ENCODE measurements at regions not wholly inside any gene's neighbourhood (a gene's known extent, or its start where the extent isn't known, plus 50 kb on each side); places are given as distances from the start of the nearest gene placed in this dataset.

DNA sequence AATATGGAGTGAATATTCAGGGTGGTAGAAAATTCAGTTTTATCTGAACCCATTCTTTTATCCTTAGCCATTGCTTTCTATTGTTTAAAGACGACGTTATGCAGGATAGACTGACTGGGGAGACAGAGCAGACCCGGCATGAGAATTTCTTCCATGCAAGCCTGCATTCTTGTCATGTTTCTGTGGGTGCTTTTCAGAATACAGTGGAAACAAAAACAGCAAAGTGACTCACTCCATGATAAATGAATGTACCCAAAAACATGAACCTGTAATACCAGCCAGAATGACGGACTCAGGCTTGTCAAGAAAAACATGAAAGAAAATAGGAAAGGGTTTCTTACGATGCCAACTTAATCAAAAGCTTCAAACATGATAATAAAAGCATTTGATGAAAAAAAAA is 924.0 kb downstream of the EFNB2 start:
- WGBS, 2 donors, result 18 to 20% methylated on average over 5 of the region's 5 CpGs
- no peak overlapping the region for H3K4me3 ChIP-seq
- ATAC-seq, result no peak
- H3K9me3 ChIP-seq, result no peaks in the 10 kb centered on the region
- no peaks in the 10 kb centered on the region for H3K36me3 ChIP-seq (replicated peaks in 1 of 2; ENCODE audit: insufficient read depth in 1 of 2, low read depth in 2 of 2)
- no peak for TF ChIP-seq POLR2A (IDR thresholded peaks at IDR 0.05)
- TF ChIP-seq, protein P1, sequence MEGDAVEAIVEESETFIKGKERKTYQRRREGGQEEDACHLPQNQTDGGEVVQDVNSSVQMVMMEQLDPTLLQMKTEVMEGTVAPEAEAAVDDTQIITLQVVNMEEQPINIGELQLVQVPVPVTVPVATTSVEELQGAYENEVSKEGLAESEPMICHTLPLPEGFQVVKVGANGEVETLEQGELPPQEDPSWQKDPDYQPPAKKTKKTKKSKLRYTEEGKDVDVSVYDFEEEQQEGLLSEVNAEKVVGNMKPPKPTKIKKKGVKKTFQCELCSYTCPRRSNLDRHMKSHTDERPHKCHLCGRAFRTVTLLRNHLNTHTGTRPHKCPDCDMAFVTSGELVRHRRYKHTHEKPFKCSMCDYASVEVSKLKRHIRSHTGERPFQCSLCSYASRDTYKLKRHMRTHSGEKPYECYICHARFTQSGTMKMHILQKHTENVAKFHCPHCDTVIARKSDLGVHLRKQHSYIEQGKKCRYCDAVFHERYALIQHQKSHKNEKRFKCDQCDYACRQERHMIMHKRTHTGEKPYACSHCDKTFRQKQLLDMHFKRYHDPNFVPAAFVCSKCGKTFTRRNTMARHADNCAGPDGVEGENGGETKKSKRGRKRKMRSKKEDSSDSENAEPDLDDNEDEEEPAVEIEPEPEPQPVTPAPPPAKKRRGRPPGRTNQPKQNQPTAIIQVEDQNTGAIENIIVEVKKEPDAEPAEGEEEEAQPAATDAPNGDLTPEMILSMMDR (IDR thresholded peaks at IDR 0.05), result no peak
- H3K27me3 ChIP-seq, result no peaks in the 10 kb centered on the region
- DNase-seq, result no peak
- intact Hi-C loops (cut with DNase I), result no loop called here
- H3K4me1 ChIP-seq, result no peaks in the 10 kb centered on the region
- H3K27ac ChIP-seq, result no peak overlapping the region

DNA sequence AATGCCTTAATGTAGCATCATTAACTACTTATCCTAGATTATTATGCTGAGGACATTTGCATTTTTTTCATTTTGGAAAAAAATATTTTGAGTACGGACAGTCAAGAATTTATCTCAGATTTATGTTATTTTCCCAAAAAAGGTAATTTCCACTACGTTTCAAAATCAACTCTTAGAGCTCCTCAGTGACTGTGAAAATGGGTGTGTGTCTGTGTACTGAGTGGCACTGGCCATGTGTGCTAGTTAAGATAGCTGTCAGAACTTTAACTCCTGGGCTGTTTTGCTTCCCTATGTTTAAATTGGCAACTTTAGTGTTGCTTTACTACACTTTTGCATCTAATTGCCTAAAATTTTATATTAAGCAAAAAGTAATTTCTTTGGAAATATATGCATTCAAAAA is 927.4 kb downstream of the EFNB2 start:
- 43 to 47% methylated on average over 2 of the region's 2 CpGs for WGBS, 2 donors

DNA sequence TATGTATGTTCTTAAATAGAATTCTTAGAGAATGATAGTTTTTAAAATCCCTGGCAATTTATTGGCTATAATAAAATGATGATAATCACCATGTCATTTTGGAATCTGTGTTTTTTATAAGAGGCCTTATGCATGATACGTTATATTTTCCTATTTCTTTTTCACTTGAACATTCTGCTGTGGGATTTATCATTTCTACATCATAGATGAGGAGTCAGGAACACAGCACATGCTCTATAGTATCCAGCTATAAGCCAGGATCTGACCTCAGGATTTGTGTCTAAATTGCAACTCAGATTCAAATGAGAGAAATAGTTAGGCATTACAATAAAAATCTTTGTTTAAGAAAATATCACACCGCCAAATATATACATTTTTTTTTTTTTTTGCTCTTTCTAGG is 928.0 kb downstream of the EFNB2 start:
- Histone ChIP-seq H3K4me1 (no peaks in the 10 kb centered on the region), H3K4me3 (no peak overlapping the region), H3K27me3 (no peaks in the 10 kb centered on the region), H3K36me3 (replicated peaks in 1 of 2; ENCODE audit: insufficient read depth in 1 of 2, low read depth in 2 of 2) (no peaks in the 10 kb centered on the region), H3K27ac (no peak overlapping the region), H3K9me3 (no peaks in the 10 kb centered on the region)
- WGBS, 2 donors, result 79 to 84% methylated on average over 2 of the region's 2 CpGs
- TF ChIP-seq, protein P1 (IDR thresholded peaks at IDR 0.05), result no peak
- no peak for TF ChIP-seq POLR2A (IDR thresholded peaks at IDR 0.05)
- intact Hi-C loops (cut with DNase I), result no loop called here
- no peak for DNase-seq
- no peak for ATAC-seq

More for the DNA sequence above, 927.4 kb downstream of the EFNB2 start:
- Histone ChIP-seq H3K9me3 (no peaks in the 10 kb centered on the region), H3K27ac (no peak overlapping the region), H3K4me3 (no peak overlapping the region), H3K27me3 (no peaks in the 10 kb centered on the region), H3K4me1 (no peaks in the 10 kb centered on the region), H3K36me3 (replicated peaks in 1 of 2; ENCODE audit: insufficient read depth in 1 of 2, low read depth in 2 of 2) (no peaks in the 10 kb centered on the region)
- ATAC-seq (no peak), DNase-seq (no peak)
- TF ChIP-seq POLR2A (IDR thresholded peaks at IDR 0.05), result no peak
- TF ChIP-seq, protein P1 (IDR thresholded peaks at IDR 0.05), result no peak
- intact Hi-C loops (cut with DNase I), result no loop called here

DNA sequence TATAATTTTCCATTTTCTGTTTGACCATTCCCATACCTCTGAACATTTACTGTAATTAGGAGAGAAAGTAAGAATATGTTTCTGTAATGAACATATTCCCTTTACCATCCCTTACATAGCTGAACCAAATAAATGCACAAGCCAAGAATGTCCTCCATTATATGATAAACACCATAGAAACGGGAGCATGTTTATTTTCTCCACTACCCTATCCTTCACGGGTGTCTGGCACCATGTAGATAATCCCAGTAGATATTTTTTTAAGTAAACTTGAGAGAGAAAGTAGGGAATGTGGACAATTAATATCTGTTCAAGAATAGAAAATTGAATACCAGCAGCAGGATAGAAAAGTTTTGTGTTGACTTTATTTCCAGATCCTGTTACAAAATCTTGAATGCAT is 928.4 kb downstream of the EFNB2 start:
- no peaks in the 10 kb centered on the region for H3K4me1 ChIP-seq
- no peak for ATAC-seq
- no peak overlapping the region for H3K27ac ChIP-seq
- 12 to 27% methylated on average over 2 of the region's 2 CpGs for WGBS, 2 donors
- intact Hi-C loops (cut with DNase I), result no loop called here
- no peak for TF ChIP-seq POLR2A (IDR thresholded peaks at IDR 0.05)
- TF ChIP-seq, protein P1 (IDR thresholded peaks at IDR 0.05), result no peak
- H3K4me3 ChIP-seq, result no peak overlapping the region
- H3K36me3 ChIP-seq (replicated peaks in 1 of 2; ENCODE audit: insufficient read depth in 1 of 2, low read depth in 2 of 2), result no peaks in the 10 kb centered on the region
- H3K9me3 ChIP-seq, result no peaks in the 10 kb centered on the region
- no peaks in the 10 kb centered on the region for H3K27me3 ChIP-seq
- DNase-seq, result no peak

DNA sequence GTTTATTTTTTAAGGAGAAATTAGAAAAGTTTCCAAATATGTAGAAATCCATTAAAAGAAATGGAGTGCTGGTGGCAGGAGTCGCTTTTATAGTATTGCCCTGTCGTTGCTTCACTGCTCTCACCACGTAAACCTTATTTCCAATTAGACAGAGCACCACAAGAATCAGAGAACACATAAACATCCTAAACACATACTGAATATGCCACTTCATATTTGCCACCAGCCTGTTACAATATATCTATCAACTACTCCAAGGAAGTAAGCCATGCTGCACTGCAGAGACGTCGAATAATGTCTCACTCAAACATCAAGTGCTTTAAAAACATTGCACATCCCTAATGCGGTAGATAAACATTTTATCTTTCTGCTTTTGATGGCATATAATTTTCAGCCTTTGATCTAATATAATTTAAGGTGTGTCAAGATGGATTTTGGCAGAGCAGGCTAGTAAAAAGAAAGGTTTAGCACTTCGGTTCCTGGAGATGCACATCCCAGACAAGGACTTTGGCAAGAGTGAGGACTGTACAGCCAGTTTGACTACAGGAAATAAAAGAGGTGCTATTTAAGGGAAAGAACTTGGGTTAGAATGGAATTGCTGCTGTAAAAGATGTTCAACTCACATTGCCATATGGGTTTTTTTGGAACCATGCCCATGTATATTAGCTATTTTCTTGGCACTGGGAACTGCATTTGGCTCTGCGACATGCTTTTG is 932.3 kb downstream of the EFNB2 start:
- DNase-seq (no peak), ATAC-seq (no peak)
- Histone ChIP-seq H3K27me3 (no peaks in the 10 kb centered on the region), H3K4me1 (no peaks in the 10 kb centered on the region), H3K4me3 (no peak overlapping the region), H3K27ac (no peak overlapping the region), H3K9me3 (no peaks in the 10 kb centered on the region), H3K36me3 (replicated peaks in 1 of 2; ENCODE audit: insufficient read depth in 1 of 2, low read depth in 2 of 2) (no peaks in the 10 kb centered on the region)
- WGBS, 2 donors, result 71 to 84% methylated on average over 8 of the region's 8 CpGs
- no peak for TF ChIP-seq POLR2A (IDR thresholded peaks at IDR 0.05)
- TF ChIP-seq, protein P1 (IDR thresholded peaks at IDR 0.05), result no peak
- intact Hi-C loops (cut with DNase I), result no loop called here
